ENCODE measurements at regions not wholly inside any gene's neighbourhood (a gene's known extent, or its start where the extent isn't known, plus 50 kb on each side); places are given as distances from the start of the nearest gene placed in this dataset.
"Not testable (repeated sequence)": the region's sequence is repeated elsewhere in the genome, so short reads cannot be mapped to it uniquely, and the experiment has no call there.

- no peak for FAIRE-seq
Measured at GRCh38 chr6:2344319-2344905, 99.0 kb upstream of the GMDS start.

GRCh38 chr6:2327591-2327990, 82.2 kb upstream of the GMDS start:
- FAIRE-seq (no peak), DNase-seq (ENCODE audit: insufficient read length, low spot score) (no peak)

More at GRCh38 chr6:2344319-2344905, 99.0 kb upstream of the GMDS start:
- no peak for DNase-seq (ENCODE audit: insufficient read length, low spot score)

GRCh38 chr6:2324166-2324953, 79.0 kb upstream of the GMDS start:
- no peak for FAIRE-seq

GRCh38 chr6:2317498-2317897, 72.1 kb upstream of the GMDS start:
- not testable (repeated sequence) for DNase-seq (ENCODE audit: insufficient read length, low spot score); FAIRE-seq

More at GRCh38 chr6:2324166-2324953, 79.0 kb upstream of the GMDS start:
- DNase-seq (ENCODE audit: insufficient read length, low spot score): no peak

DNA sequence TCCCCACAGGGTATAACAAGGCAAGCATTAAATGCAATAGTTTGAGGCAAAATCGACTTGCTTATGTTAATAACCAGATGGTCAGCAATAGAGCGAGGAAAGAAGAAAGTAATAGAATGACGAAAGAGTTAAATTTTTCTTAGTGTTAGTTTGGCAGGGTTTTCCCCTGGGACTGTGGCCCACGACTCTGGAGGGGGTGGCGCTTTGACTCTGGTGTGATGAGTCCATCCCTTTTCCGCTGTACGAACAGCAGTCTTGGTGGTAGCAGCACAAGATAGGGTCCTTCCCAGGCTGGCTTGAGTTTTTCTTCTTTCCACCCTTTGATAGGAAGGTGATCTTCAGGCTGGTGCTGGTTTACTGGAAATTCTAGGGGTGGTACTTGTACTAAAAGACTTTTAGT, 69.2 kb upstream of the GMDS start:
- DNase-seq (ENCODE audit: insufficient read length, low spot score) (no peak), FAIRE-seq (no peak)

DNA sequence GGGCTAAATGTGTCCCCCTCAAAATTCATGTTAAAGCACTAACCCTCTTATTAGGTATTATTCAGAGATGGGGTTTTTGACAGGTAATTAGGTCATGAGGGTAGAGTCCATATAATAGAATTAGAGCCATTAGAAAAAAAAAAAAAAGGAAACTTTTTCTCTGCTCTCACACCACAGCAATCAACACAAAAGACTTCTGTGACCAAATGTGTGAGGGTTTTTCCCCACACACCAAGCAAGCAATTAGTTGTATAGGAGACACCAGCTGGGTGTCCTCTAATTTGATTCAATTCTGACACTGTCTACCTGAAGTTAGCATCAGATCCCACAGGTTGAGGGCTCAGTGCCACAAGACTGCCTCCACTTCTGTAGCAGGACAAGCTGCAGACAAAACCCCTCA, 64.6 kb upstream of the GMDS start:
- FAIRE-seq: no peak
- DNase-seq (ENCODE audit: insufficient read length, low spot score): no peak

- FAIRE-seq (no peak), DNase-seq (ENCODE audit: insufficient read length, low spot score) (no peak)
Measured at GRCh38 chr6:2309122-2309521, 63.7 kb upstream of the GMDS start.

GRCh38 chr6:2307799-2308198, 62.4 kb upstream of the GMDS start:
- DNase-seq (ENCODE audit: insufficient read length, low spot score) (no peak), FAIRE-seq (no peak)

GRCh38 chr6:2305951-2306350, 60.5 kb upstream of the GMDS start:
- no peak for FAIRE-seq
- no peak for DNase-seq (ENCODE audit: insufficient read length, low spot score)

GRCh38 chr6:2302482-2302881, 57.1 kb upstream of the GMDS start:
- not testable (repeated sequence) for DNase-seq (ENCODE audit: insufficient read length, low spot score); FAIRE-seq

DNA sequence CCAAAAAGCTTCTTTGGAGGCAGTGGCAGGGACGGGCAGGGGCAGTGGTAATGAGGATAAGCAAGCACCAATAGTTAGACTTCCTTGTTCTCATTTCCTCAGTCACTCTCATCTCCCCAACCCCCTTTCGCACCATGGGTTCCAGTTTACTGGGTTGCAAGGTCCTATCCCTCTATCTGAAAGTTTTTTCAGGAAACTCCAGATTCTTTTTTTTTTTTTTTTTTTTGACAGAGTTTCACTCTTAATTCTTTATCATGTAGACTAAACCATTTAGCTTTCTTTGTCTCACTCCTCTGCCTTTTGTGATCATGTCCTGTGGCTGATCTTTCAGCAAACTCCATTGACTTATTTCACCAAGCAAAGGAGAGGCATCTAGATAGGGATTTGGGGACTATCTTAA, 51.4 kb upstream of the GMDS start:
- FAIRE-seq: no peak
- no peak for DNase-seq (ENCODE audit: insufficient read length, low spot score)
